ENCODE measurements at regions not wholly inside any gene's neighbourhood (a gene's known extent, or its start where the extent isn't known, plus 50 kb on each side); places are given as distances from the start of the nearest gene placed in this dataset.

- Histone ChIP-seq H3K36me3 (ENCODE audit: control insufficient read depth in 2 of 2, insufficient read depth in 2 of 2, low read length in 2 of 2) (no peaks in the 10 kb centered on the region), H3K4me1 (ENCODE audit: control insufficient read depth in 2 of 2, insufficient read depth in 2 of 2, low read length in 2 of 2) (peaks cover 0 to 6% of the 10 kb centered on the region in 2 donors), H3K9ac (ENCODE audit: low read depth in 1 of 2, low read length in 2 of 2) (no peak overlapping the region), H3K4me3 (ENCODE audit: low read length in 2 of 2) (no peak overlapping the region), H3K27ac (ENCODE audit: low read depth in 2 of 2, low read length in 2 of 2) (no peak overlapping the region), H3K9me3 (ENCODE audit: control insufficient read depth in 2 of 2, low read length in 2 of 2) (no peaks in the 10 kb centered on the region), H3K27me3 (ENCODE audit: control insufficient read depth in 2 of 2, insufficient read depth in 2 of 2, low read length in 2 of 2) (no peaks in the 10 kb centered on the region)
These were observed 355.8 kb upstream of the IL12A start for GRCh38 chr3:159632851-159633250.

GRCh38 chr3:159634483-159634882 lies 354.2 kb upstream of the IL12A start:
- peaks cover 0 to 3% of the 10 kb centered on the region in 2 donors for H3K4me1 ChIP-seq (ENCODE audit: control insufficient read depth in 2 of 2, insufficient read depth in 2 of 2, low read length in 2 of 2)
- no peak overlapping the region for H3K27ac ChIP-seq (ENCODE audit: low read depth in 2 of 2, low read length in 2 of 2)
- H3K9ac ChIP-seq (ENCODE audit: low read depth in 1 of 2, low read length in 2 of 2): no peak overlapping the region
- H3K9me3 ChIP-seq (ENCODE audit: control insufficient read depth in 2 of 2, low read length in 2 of 2): no peaks in the 10 kb centered on the region
- no peaks in the 10 kb centered on the region for H3K36me3 ChIP-seq (ENCODE audit: control insufficient read depth in 2 of 2, insufficient read depth in 2 of 2, low read length in 2 of 2)
- H3K27me3 ChIP-seq (ENCODE audit: control insufficient read depth in 2 of 2, insufficient read depth in 2 of 2, low read length in 2 of 2): no peaks in the 10 kb centered on the region
- H3K4me3 ChIP-seq (ENCODE audit: low read length in 2 of 2): no peak overlapping the region

- Histone ChIP-seq H3K9me3 (ENCODE audit: control insufficient read depth in 2 of 2, low read length in 2 of 2) (no peaks in the 10 kb centered on the region), H3K9ac (ENCODE audit: low read depth in 1 of 2, low read length in 2 of 2) (no peak overlapping the region), H3K27ac (ENCODE audit: low read depth in 2 of 2, low read length in 2 of 2) (no peak overlapping the region), H3K4me1 (ENCODE audit: control insufficient read depth in 2 of 2, insufficient read depth in 2 of 2, low read length in 2 of 2) (peaks cover 0 to 3% of the 10 kb centered on the region in 2 donors), H3K36me3 (ENCODE audit: control insufficient read depth in 2 of 2, insufficient read depth in 2 of 2, low read length in 2 of 2) (no peaks in the 10 kb centered on the region), H3K4me3 (ENCODE audit: low read length in 2 of 2) (no peak overlapping the region), H3K27me3 (ENCODE audit: control insufficient read depth in 2 of 2, insufficient read depth in 2 of 2, low read length in 2 of 2) (no peaks in the 10 kb centered on the region)
These were observed 353.5 kb upstream of the IL12A start for GRCh38 chr3:159635047-159635641.

- Histone ChIP-seq H3K27me3 (ENCODE audit: control insufficient read depth in 2 of 2, insufficient read depth in 2 of 2, low read length in 2 of 2) (no peaks in the 10 kb centered on the region), H3K27ac (ENCODE audit: low read depth in 2 of 2, low read length in 2 of 2) (no peak overlapping the region), H3K9ac (ENCODE audit: low read depth in 1 of 2, low read length in 2 of 2) (no peak overlapping the region), H3K9me3 (ENCODE audit: control insufficient read depth in 2 of 2, low read length in 2 of 2) (no peaks in the 10 kb centered on the region), H3K4me1 (ENCODE audit: control insufficient read depth in 2 of 2, insufficient read depth in 2 of 2, low read length in 2 of 2) (no peaks in the 10 kb centered on the region), H3K36me3 (ENCODE audit: control insufficient read depth in 2 of 2, insufficient read depth in 2 of 2, low read length in 2 of 2) (no peaks in the 10 kb centered on the region), H3K4me3 (ENCODE audit: low read length in 2 of 2) (no peak overlapping the region)
These were observed 350.6 kb upstream of the IL12A start for GRCh38 chr3:159637883-159638542.

- no peaks in the 10 kb centered on the region for H3K4me1 ChIP-seq (ENCODE audit: control insufficient read depth in 2 of 2, insufficient read depth in 2 of 2, low read length in 2 of 2)
- no peak overlapping the region for H3K4me3 ChIP-seq (ENCODE audit: low read length in 2 of 2)
- H3K27ac ChIP-seq (ENCODE audit: low read depth in 2 of 2, low read length in 2 of 2): no peak overlapping the region
- no peaks in the 10 kb centered on the region for H3K9me3 ChIP-seq (ENCODE audit: control insufficient read depth in 2 of 2, low read length in 2 of 2)
- no peak overlapping the region for H3K9ac ChIP-seq (ENCODE audit: low read depth in 1 of 2, low read length in 2 of 2)
- no peaks in the 10 kb centered on the region for H3K36me3 ChIP-seq (ENCODE audit: control insufficient read depth in 2 of 2, insufficient read depth in 2 of 2, low read length in 2 of 2)
- no peaks in the 10 kb centered on the region for H3K27me3 ChIP-seq (ENCODE audit: control insufficient read depth in 2 of 2, insufficient read depth in 2 of 2, low read length in 2 of 2)
These were observed 348.4 kb upstream of the IL12A start for GRCh38 chr3:159640225-159640624.

GRCh38 chr3:159643406-159643805 lies 345.2 kb upstream of the IL12A start:
- H3K9ac ChIP-seq (ENCODE audit: low read depth in 1 of 2, low read length in 2 of 2): no peak overlapping the region
- H3K4me1 ChIP-seq (ENCODE audit: control insufficient read depth in 2 of 2, insufficient read depth in 2 of 2, low read length in 2 of 2): no peaks in the 10 kb centered on the region
- no peak overlapping the region for H3K4me3 ChIP-seq (ENCODE audit: low read length in 2 of 2)
- no peaks in the 10 kb centered on the region for H3K36me3 ChIP-seq (ENCODE audit: control insufficient read depth in 2 of 2, insufficient read depth in 2 of 2, low read length in 2 of 2)
- no peak overlapping the region for H3K27ac ChIP-seq (ENCODE audit: low read depth in 2 of 2, low read length in 2 of 2)
- no peaks in the 10 kb centered on the region for H3K9me3 ChIP-seq (ENCODE audit: control insufficient read depth in 2 of 2, low read length in 2 of 2)
- H3K27me3 ChIP-seq (ENCODE audit: control insufficient read depth in 2 of 2, insufficient read depth in 2 of 2, low read length in 2 of 2): no peaks in the 10 kb centered on the region

GRCh38 chr3:159645874-159646273 lies 342.8 kb upstream of the IL12A start:
- H3K27me3 ChIP-seq (ENCODE audit: control insufficient read depth in 2 of 2, insufficient read depth in 2 of 2, low read length in 2 of 2): no peaks in the 10 kb centered on the region
- H3K4me1 ChIP-seq (ENCODE audit: control insufficient read depth in 2 of 2, insufficient read depth in 2 of 2, low read length in 2 of 2): no peaks in the 10 kb centered on the region
- no peaks in the 10 kb centered on the region for H3K9me3 ChIP-seq (ENCODE audit: control insufficient read depth in 2 of 2, low read length in 2 of 2)
- H3K36me3 ChIP-seq (ENCODE audit: control insufficient read depth in 2 of 2, insufficient read depth in 2 of 2, low read length in 2 of 2): no peaks in the 10 kb centered on the region
- no peak overlapping the region for H3K9ac ChIP-seq (ENCODE audit: low read depth in 1 of 2, low read length in 2 of 2)
- no peak overlapping the region for H3K27ac ChIP-seq (ENCODE audit: low read depth in 2 of 2, low read length in 2 of 2)
- H3K4me3 ChIP-seq (ENCODE audit: low read length in 2 of 2): no peak overlapping the region

GRCh38 chr3:159649951-159650350 lies 338.7 kb upstream of the IL12A start:
- no peak overlapping the region for H3K9ac ChIP-seq (ENCODE audit: low read depth in 1 of 2, low read length in 2 of 2)
- H3K36me3 ChIP-seq (ENCODE audit: control insufficient read depth in 2 of 2, insufficient read depth in 2 of 2, low read length in 2 of 2): no peaks in the 10 kb centered on the region
- no peak overlapping the region for H3K27ac ChIP-seq (ENCODE audit: low read depth in 2 of 2, low read length in 2 of 2)
- H3K9me3 ChIP-seq (ENCODE audit: control insufficient read depth in 2 of 2, low read length in 2 of 2): no peaks in the 10 kb centered on the region
- no peak overlapping the region for H3K4me3 ChIP-seq (ENCODE audit: low read length in 2 of 2)
- H3K4me1 ChIP-seq (ENCODE audit: control insufficient read depth in 2 of 2, insufficient read depth in 2 of 2, low read length in 2 of 2): peaks cover 0 to 8% of the 10 kb centered on the region in 2 donors
- H3K27me3 ChIP-seq (ENCODE audit: control insufficient read depth in 2 of 2, insufficient read depth in 2 of 2, low read length in 2 of 2): no peaks in the 10 kb centered on the region

GRCh38 chr3:159650726-159651125 lies 337.9 kb upstream of the IL12A start:
- no peaks in the 10 kb centered on the region for H3K9me3 ChIP-seq (ENCODE audit: control insufficient read depth in 2 of 2, low read length in 2 of 2)
- no peak overlapping the region for H3K27ac ChIP-seq (ENCODE audit: low read depth in 2 of 2, low read length in 2 of 2)
- H3K36me3 ChIP-seq (ENCODE audit: control insufficient read depth in 2 of 2, insufficient read depth in 2 of 2, low read length in 2 of 2): no peaks in the 10 kb centered on the region
- H3K9ac ChIP-seq (ENCODE audit: low read depth in 1 of 2, low read length in 2 of 2): no peak overlapping the region
- H3K4me1 ChIP-seq (ENCODE audit: control insufficient read depth in 2 of 2, insufficient read depth in 2 of 2, low read length in 2 of 2): peaks cover 0 to 8% of the 10 kb centered on the region in 2 donors
- no peaks in the 10 kb centered on the region for H3K27me3 ChIP-seq (ENCODE audit: control insufficient read depth in 2 of 2, insufficient read depth in 2 of 2, low read length in 2 of 2)
- H3K4me3 ChIP-seq (ENCODE audit: low read length in 2 of 2): no peak overlapping the region

GRCh38 chr3:159652452-159652851 lies 336.2 kb upstream of the IL12A start:
- Histone ChIP-seq H3K27me3 (ENCODE audit: control insufficient read depth in 2 of 2, insufficient read depth in 2 of 2, low read length in 2 of 2) (no peaks in the 10 kb centered on the region), H3K9ac (ENCODE audit: low read depth in 1 of 2, low read length in 2 of 2) (no peak overlapping the region), H3K9me3 (ENCODE audit: control insufficient read depth in 2 of 2, low read length in 2 of 2) (no peaks in the 10 kb centered on the region), H3K36me3 (ENCODE audit: control insufficient read depth in 2 of 2, insufficient read depth in 2 of 2, low read length in 2 of 2) (no peaks in the 10 kb centered on the region), H3K4me3 (ENCODE audit: low read length in 2 of 2) (no peak overlapping the region), H3K27ac (ENCODE audit: low read depth in 2 of 2, low read length in 2 of 2) (peak overlapping the region in 1 of 2 donors; percentile 26), H3K4me1 (ENCODE audit: control insufficient read depth in 2 of 2, insufficient read depth in 2 of 2, low read length in 2 of 2) (peaks cover 0 to 8% of the 10 kb centered on the region in 2 donors)

All from mucosa of rectum (tissue), 2 donors.